K562 (cell line): ENCODE measurements at regions not wholly inside any gene's neighbourhood (a gene's known extent, or its start where the extent isn't known, plus 50 kb on each side); places are given as distances from the start of the nearest gene placed in this dataset.
"Not testable (repeated sequence)": the region's sequence is repeated elsewhere in the genome, so short reads cannot be mapped to it uniquely, and the experiment has no call there.

Experiments used
- ATAC-seq: fragments of 200-7000 bp; cut with Tn5 transposase; 3 replicates; pipeline ENCODE4 v1.9.1; 2020; ENCODE audit warnings: moderate library complexity
- BruUV-seq: library from RNA; stranded (reverse); fragments of 400-500 nt; replicated peaks from 2 replicates; lab custom pipeline; 2021; lab: Mats Ljungman, UMichigan
- CTCF ChIA-PET: fragments of 300-600 bp; formaldehyde crosslinking; extraction: SDS; loops from one replicate; lab custom pipeline; 2021; ENCODE audit warnings: low intra/inter-chr PET ratio; lab: Yijun Ruan, JAX
- POLR2A ChIA-PET: fragments of 300-600, 350-650 bp; sonication (Branson Sonifier 250); formaldehyde crosslinking; extraction: SDS; loops from one replicate; lab custom pipeline; 2021; ENCODE audit warnings: antibody characterized with exemption, inconsistent platforms; lab: Yijun Ruan, JAX
- DNase-seq, 4 experiments: peaks; one replicate each; pipeline versions ENCODE4 v3.0.0 to v3.0.0-alpha.2; 2011 to 2018; ENCODE audit warnings: low spot score in 3 of 4, mixed read lengths in 3 of 4; ENCODE audit errors: extremely low read depth in 1 of 4
- FAIRE-seq: peaks from 2 replicates; lab custom pipeline; 2011; peaks lifted over from hg19 to GRCh38; lab: Jason Lieb, UNC
- H2AFZ ChIP-seq: 2 replicates; pipeline ENCODE4 v1.6.0; 2011; ENCODE audit warnings: low read depth, low read length, control low read depth, inconsistent platforms
- H3K27ac ChIP-seq: fragments of 200-600 bp; 3 replicates; pipeline ENCODE4 v1.8.0; 2011; ENCODE audit warnings: low read depth, mild to moderate bottlenecking, control low read depth, inconsistent platforms, low read length, moderate library complexity, mixed read lengths; ENCODE audit errors: extremely low read depth
- H3K27me3 ChIP-seq, 2 experiments: fragments of 300-600 bp in 1 of 2; 2 replicates in 1 of 2; 3 replicates in 1 of 2; pipeline versions ENCODE4 v1.6.0 to v1.8.0; 2011; ENCODE audit warnings: inconsistent platforms in 2 of 2, low read length in 2 of 2, mild to moderate bottlenecking in 1 of 2, mixed read lengths in 1 of 2, moderate library complexity in 1 of 2; ENCODE audit not compliant: control insufficient read depth in 2 of 2, insufficient read depth in 2 of 2
- H3K36me3 ChIP-seq: fragments of 300-600 bp; 3 replicates; pipeline ENCODE4 v1.8.0; 2011; ENCODE audit warnings: mild to moderate bottlenecking, low read length, inconsistent platforms; ENCODE audit not compliant: control insufficient read depth, insufficient read depth
- H3K4me1 ChIP-seq, 2 experiments: fragments of 200-600 bp in 1 of 2; replicated peaks in 1 of 2; 2 replicates in 1 of 2; 3 replicates in 1 of 2; pipeline versions ENCODE4 v1.5.1 to v1.8.0; 2011; ENCODE audit warnings: inconsistent platforms in 2 of 2, low read length in 2 of 2, mild to moderate bottlenecking in 1 of 2, mixed read lengths in 1 of 2, moderate library complexity in 1 of 2; ENCODE audit not compliant: control insufficient read depth in 2 of 2, insufficient read depth in 2 of 2
- H3K4me2 ChIP-seq: 2 replicates; pipeline ENCODE4 v1.6.1; 2011; ENCODE audit warnings: low read length, control low read depth, inconsistent platforms, mixed read lengths; ENCODE audit not compliant: insufficient read depth
- H3K4me3 ChIP-seq: fragments of 200-600 bp; sonication (generic), shearing (Covaris generic); 2 replicates; pipeline ENCODE4 v1.5.1; 2016; ENCODE audit warnings: control low read depth, inconsistent platforms
- H3K79me2 ChIP-seq: fragments of 200-600 bp; 3 replicates; pipeline ENCODE4 v1.8.0; 2011; ENCODE audit warnings: low read length, inconsistent platforms; ENCODE audit not compliant: control insufficient read depth, insufficient read depth
- H3K9ac ChIP-seq, 2 experiments: 2 replicates each; pipeline versions ENCODE4 v1.6.0 to v1.6.1; 2011; ENCODE audit warnings: low read depth in 2 of 2, low read length in 2 of 2, control low read depth in 1 of 2, inconsistent platforms in 1 of 2, mild to moderate bottlenecking in 1 of 2, mixed read lengths in 1 of 2; ENCODE audit not compliant: insufficient read depth in 1 of 2
- H3K9me1 ChIP-seq: one replicate; pipeline ENCODE4 v1.6.0; 2011; ENCODE audit warnings: inconsistent platforms, mild to moderate bottlenecking, low read length, moderate library complexity; ENCODE audit not compliant: control insufficient read depth, insufficient read depth
- H3K9me3 ChIP-seq: replicated peaks from 2 replicates; pipeline ENCODE4 v1.5.1; 2011; ENCODE audit warnings: low read depth, low read length, inconsistent platforms; ENCODE audit not compliant: control insufficient read depth, insufficient read depth
- H4K20me1 ChIP-seq: replicated peaks from 2 replicates; pipeline ENCODE4 v1.6.1; 2011; ENCODE audit warnings: low read length, inconsistent platforms, mixed read lengths; ENCODE audit not compliant: control insufficient read depth, insufficient read depth
- RAD51 ChIP-seq: fragments of 450-650 bp; IDR thresholded peaks from 2 replicates; pipeline ENCODE4 v1.7.1; 2016; ENCODE audit warnings: low read depth, mild to moderate bottlenecking, borderline replicate concordance
- RBM39 ChIP-seq: fragments of 200-400 bp; formaldehyde crosslinking; optimal IDR thresholded peaks from 2 replicates; pipeline ENCODE3; 2018; ENCODE audit warnings: low read depth, low read length
- TFE3 ChIP-seq: fragments of 450-650 bp; formaldehyde crosslinking; IDR thresholded peaks from 2 replicates; pipeline ENCODE4 v1.4.0; 2020; ENCODE audit warnings: mild to moderate bottlenecking, mixed read lengths
- ZNF766 ChIP-seq: fragments of 200-800 bp; sonication (Bioruptor generic); conservative IDR thresholded peaks from 2 replicates; pipeline ENCODE4 v1.6.1; 2016; ENCODE audit warnings: missing genetic modification characterization, missing compliant biosample characterization
- WGBS: fragments of 100-300 bp; shearing (Covaris generic); methylation state at CpG from one replicate; pipeline ENCODE4 v1.1.6; 2016; ENCODE audit warnings: low coverage, mixed read lengths; ENCODE audit not compliant: insufficient coverage; ENCODE audit errors: missing lambda C conversion rate; 5-methylcytosine and 5-hydroxymethylcytosine counted together
- in situ Hi-C: fragments of 300-500 bp; cut with MboI; formaldehyde crosslinking; loops from 4 replicates; pipeline ENCODE4 v1.15.0; 2018; ENCODE audit warnings: inconsistent platforms, mixed read lengths
- intact Hi-C: fragments of 100-400 bp; cut with micrococcal nuclease; formaldehyde crosslinking; loops from 2 replicates; pipeline ENCODE4 v1.14.2; 2022
- TF ChIP-seq, protein P1 (sequence below): sonication (generic); formaldehyde crosslinking; IDR thresholded peaks from 2 replicates; pipeline ENCODE4 v1.9.0; 2022; ENCODE audit warnings: mild to moderate bottlenecking, missing genetic modification reagents
- TF ChIP-seq, protein P2 (sequence below): sonication (generic); formaldehyde crosslinking; IDR thresholded peaks from 2 replicates; pipeline ENCODE4 v1.5.0; 2020; ENCODE audit warnings: missing genetic modification reagents

GRCh38 chr7:149669121-149669818 lies 104.1 kb downstream of the ZNF467 start (continued):
- TF ChIP-seq ZNF766 (CRISPR knock-in tag), result no peak

DNA sequence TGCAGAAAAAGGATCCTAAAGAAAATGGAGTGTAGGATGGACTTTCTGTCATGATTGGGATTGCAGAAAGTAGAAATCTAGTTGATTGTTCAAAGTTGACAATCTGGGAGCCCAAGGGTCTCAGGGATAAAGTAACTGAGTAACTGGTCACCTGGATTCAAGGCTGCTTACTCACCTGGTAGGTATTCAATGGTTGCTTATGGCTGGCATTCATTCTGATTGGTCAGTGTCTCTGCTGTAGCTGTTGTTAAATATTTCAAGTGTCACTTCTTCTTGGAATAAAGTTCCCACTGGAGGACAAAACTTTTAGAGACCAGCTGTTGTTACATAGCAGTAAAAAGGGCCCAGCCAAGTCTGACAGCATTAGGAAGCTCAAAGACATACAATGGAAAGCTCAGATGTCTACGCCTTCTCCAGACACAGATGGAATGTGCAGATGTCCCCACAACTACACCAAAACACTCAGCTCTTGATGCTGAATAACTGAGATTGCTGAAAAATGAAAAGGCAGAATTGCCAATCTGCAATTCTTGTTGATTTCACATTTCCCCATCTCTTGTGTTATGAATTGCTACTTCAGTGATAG lies 106.9 kb downstream of the ZNF467 start:
- Histone ChIP-seq H3K9me3 (no peaks in the 10 kb centered on the region), H3K36me3 (no peaks in the 10 kb centered on the region), H3K27me3 (peaks cover 0 to 11% of the 10 kb centered on the region in 2 experiments; a peak in 3 of 5 replicates), H3K27ac (no peak overlapping the region), H2AFZ (no peak overlapping the region), H3K4me2 (no peak overlapping the region), H4K20me1 (no peaks in the 10 kb centered on the region), H3K9me1 (no peaks in the 10 kb centered on the region), H3K9ac (no peak overlapping the region), H3K4me3 (no peak overlapping the region), H3K4me1 (no peaks in the 10 kb centered on the region), H3K79me2 (no peaks in the 10 kb centered on the region)
- ChIA-PET POLR2A (interaction anchor here (0.7 to 1.7 kb wide), 4 partner anchors 19 to 197 kb away, joined by 3 to 10 read pairs (median 4); no protein-coding TSS in a partner anchor), CTCF (no interaction called here)
- in situ Hi-C loops, result no loop called here
- 4% methylated on average over 1 of the region's 1 CpG for WGBS
- FAIRE-seq, result no peak
- intact Hi-C loops, result no loop called here
- ATAC-seq, result no peak
- no TSS peak for BruUV-seq
- TF ChIP-seq RBM39, result no peak
- no peak for DNase-seq

- intact Hi-C loops, FAIRE-seq, ATAC-seq, H3K79me2 ChIP-seq, H3K36me3 ChIP-seq, H3K4me1 ChIP-seq, H3K4me3 ChIP-seq, H4K20me1 ChIP-seq, BruUV-seq, H3K9ac ChIP-seq, H3K9me3 ChIP-seq, H3K9me1 ChIP-seq, DNase-seq, H3K27ac ChIP-seq, in situ Hi-C loops, CTCF ChIA-PET, H2AFZ ChIP-seq, H3K4me2 ChIP-seq: not testable (repeated sequence)
- H3K27me3 ChIP-seq, result peaks cover 0 to 10% of the 10 kb centered on the region in 2 experiments; a peak in 2 of 5 replicates
- POLR2A ChIA-PET, result interaction anchor here (1.7 kb wide), 1 partner anchor 20 kb away, joined by 10 read pairs; no protein-coding TSS in a partner anchor
- 0% methylated on average over 2 of the region's 2 CpGs for WGBS
- TF ChIP-seq, protein P1, sequence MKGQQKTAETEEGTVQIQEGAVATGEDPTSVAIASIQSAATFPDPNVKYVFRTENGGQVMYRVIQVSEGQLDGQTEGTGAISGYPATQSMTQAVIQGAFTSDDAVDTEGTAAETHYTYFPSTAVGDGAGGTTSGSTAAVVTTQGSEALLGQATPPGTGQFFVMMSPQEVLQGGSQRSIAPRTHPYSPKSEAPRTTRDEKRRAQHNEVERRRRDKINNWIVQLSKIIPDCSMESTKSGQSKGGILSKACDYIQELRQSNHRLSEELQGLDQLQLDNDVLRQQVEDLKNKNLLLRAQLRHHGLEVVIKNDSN (CRISPR knock-in tag), result peak; percentile 72
- peak; percentile 72 for TF ChIP-seq RAD51
- TF ChIP-seq TFE3 (CRISPR knock-in tag), result peak; percentile 25
- TF ChIP-seq, protein P2, sequence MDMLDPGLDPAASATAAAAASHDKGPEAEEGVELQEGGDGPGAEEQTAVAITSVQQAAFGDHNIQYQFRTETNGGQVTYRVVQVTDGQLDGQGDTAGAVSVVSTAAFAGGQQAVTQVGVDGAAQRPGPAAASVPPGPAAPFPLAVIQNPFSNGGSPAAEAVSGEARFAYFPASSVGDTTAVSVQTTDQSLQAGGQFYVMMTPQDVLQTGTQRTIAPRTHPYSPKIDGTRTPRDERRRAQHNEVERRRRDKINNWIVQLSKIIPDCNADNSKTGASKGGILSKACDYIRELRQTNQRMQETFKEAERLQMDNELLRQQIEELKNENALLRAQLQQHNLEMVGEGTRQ, result peak; percentile 74
Measured at GRCh38 chr7:149665618-149666017, 107.8 kb downstream of the ZNF467 start.
